GM10266 (cell line): ENCODE measurements at regions not wholly inside any gene's neighbourhood (a gene's known extent, or its start where the extent isn't known, plus 50 kb on each side); places are given as distances from the start of the nearest gene placed in this dataset.

Experiments
- DNase-seq: peaks from one replicate; pipeline ENCODE4 v3.0.0; 2012; ENCODE audit errors: extremely low spot score
- CTCF ChIP-seq: IDR thresholded peaks from 2 replicates; pipeline ENCODE4 v1.5.1; 2012; ENCODE audit warnings: mild to moderate bottlenecking, low read depth; ENCODE audit not compliant: control insufficient read depth, insufficient read depth; ENCODE audit errors: missing control alignments

- no peak for TF ChIP-seq CTCF
Measured at GRCh38 chr21:35465741-35466140, 416.6 kb upstream of the RUNX1 start.

GRCh38 chr21:35461700-35462099 lies 412.6 kb upstream of the RUNX1 start:
- no peak for DNase-seq
- TF ChIP-seq CTCF = no peak

More at GRCh38 chr21:35465741-35466140, 416.6 kb upstream of the RUNX1 start:
- DNase-seq = no peak

GRCh38 chr21:35460441-35460840 lies 411.3 kb upstream of the RUNX1 start:
- TF ChIP-seq CTCF = no peak
- DNase-seq = no peak

GRCh38 chr21:35458405-35458804 lies 409.3 kb upstream of the RUNX1 start:
- no peak for DNase-seq
- no peak for TF ChIP-seq CTCF

GRCh38 chr21:35457097-35457804 lies 408.1 kb upstream of the RUNX1 start:
- no peak for DNase-seq
- TF ChIP-seq CTCF = no peak

GRCh38 chr21:35451276-35451675 lies 402.2 kb upstream of the RUNX1 start:
- no peak for TF ChIP-seq CTCF
- no peak for DNase-seq

- no peak for DNase-seq
- TF ChIP-seq CTCF = no peak
Measured at GRCh38 chr21:35450830-35451229, 401.7 kb upstream of the RUNX1 start.
